ENCODE measurements at regions not wholly inside any gene's neighbourhood (a gene's known extent, or its start where the extent isn't known, plus 50 kb on each side); places are given as distances from the start of the nearest gene placed in this dataset.

DNA sequence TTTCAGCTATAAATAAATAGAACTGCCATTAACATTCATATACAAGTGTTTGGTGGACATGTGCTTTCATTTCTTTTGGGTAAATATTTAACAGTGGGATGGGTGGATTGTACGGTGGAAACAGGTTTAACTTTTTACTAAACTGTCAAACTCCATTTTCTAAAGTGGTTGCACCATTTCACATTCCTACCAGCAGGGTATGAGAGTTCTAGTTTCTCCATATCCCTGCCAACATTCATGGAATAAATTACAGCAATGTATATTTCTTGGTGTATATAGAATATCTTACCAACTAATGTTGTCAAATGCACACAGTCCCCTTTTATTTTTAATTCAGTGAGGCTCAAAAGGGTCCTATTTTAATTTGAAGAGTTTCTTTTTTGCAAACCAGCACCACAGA is 71.3 kb upstream of the CTXND1 start:
- TF ChIP-seq, protein P1, sequence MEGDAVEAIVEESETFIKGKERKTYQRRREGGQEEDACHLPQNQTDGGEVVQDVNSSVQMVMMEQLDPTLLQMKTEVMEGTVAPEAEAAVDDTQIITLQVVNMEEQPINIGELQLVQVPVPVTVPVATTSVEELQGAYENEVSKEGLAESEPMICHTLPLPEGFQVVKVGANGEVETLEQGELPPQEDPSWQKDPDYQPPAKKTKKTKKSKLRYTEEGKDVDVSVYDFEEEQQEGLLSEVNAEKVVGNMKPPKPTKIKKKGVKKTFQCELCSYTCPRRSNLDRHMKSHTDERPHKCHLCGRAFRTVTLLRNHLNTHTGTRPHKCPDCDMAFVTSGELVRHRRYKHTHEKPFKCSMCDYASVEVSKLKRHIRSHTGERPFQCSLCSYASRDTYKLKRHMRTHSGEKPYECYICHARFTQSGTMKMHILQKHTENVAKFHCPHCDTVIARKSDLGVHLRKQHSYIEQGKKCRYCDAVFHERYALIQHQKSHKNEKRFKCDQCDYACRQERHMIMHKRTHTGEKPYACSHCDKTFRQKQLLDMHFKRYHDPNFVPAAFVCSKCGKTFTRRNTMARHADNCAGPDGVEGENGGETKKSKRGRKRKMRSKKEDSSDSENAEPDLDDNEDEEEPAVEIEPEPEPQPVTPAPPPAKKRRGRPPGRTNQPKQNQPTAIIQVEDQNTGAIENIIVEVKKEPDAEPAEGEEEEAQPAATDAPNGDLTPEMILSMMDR (IDR thresholded peaks at IDR 0.05 in 8 of 11, conservative IDR thresholded peaks at IDR 0.05 in 3 of 11): no peak
- TF ChIP-seq POLR2A (IDR thresholded peaks at IDR 0.05): no peak
- no peak for TF ChIP-seq POLR2AphosphoS5 (IDR thresholded peaks at IDR 0.05)

All from spleen (tissue), 7 donors.